Activated gamma-delta T cell treated with Interleukin-2 at 50 U/mL for 16 hours (primary cell): ENCODE measurements at regions not wholly inside any gene's neighbourhood (a gene's known extent, or its start where the extent isn't known, plus 50 kb on each side); places are given as distances from the start of the nearest gene placed in this dataset.

Experiments used
- DNase-seq: peaks from one replicate; pipeline ENCODE4 v3.0.0-alpha.2; 2020

GRCh38 chr6:170160031-170160627, 130.7 kb downstream of the DLL1 start:
- DNase-seq: no peak

- DNase-seq: no peak
Measured at GRCh38 chr6:170159022-170159965, 131.6 kb downstream of the DLL1 start.

- DNase-seq: no peak
Measured at GRCh38 chr6:170158296-170159021, 132.4 kb downstream of the DLL1 start.

GRCh38 chr6:170157567-170158218, 133.2 kb downstream of the DLL1 start:
- DNase-seq: no peak

- DNase-seq: no peak
Measured at GRCh38 chr6:170156448-170157375, 134.2 kb downstream of the DLL1 start.

DNA sequence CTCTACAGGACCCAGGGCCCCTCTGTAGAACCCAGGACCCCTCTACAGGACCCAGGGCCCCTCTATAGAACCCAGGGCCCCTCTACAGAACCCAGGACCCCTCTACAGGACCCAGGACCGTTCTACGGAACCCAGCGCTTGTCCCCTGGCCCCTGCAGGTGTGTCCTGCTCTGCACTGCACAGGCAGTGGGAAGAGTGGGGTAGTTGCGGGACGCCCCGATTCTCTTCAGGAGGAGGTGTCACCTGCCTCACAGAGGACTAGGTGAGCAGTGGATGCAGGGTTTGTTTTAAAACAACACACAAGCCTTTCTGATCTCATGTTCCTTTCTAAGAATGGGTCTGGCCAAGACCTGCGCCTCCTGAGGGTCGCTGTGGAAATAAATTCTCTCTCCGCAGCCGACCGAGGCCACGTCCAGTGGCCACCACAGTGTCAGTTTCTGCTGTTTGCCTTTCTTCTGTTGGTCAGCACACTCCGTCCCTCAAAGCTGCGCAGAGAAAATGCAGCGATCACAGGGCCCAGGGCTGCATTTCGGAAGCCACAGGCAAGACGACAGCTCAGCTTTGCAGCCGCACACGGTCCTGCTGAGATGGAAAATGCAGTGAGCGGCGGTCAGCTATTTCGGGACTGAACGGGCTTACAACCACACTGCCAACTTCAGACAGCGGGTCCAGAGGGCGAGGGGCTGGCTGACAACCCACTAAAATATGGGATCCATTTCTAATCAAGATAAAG, 135.2 kb downstream of the DLL1 start:
- DNase-seq: no peak

DNA sequence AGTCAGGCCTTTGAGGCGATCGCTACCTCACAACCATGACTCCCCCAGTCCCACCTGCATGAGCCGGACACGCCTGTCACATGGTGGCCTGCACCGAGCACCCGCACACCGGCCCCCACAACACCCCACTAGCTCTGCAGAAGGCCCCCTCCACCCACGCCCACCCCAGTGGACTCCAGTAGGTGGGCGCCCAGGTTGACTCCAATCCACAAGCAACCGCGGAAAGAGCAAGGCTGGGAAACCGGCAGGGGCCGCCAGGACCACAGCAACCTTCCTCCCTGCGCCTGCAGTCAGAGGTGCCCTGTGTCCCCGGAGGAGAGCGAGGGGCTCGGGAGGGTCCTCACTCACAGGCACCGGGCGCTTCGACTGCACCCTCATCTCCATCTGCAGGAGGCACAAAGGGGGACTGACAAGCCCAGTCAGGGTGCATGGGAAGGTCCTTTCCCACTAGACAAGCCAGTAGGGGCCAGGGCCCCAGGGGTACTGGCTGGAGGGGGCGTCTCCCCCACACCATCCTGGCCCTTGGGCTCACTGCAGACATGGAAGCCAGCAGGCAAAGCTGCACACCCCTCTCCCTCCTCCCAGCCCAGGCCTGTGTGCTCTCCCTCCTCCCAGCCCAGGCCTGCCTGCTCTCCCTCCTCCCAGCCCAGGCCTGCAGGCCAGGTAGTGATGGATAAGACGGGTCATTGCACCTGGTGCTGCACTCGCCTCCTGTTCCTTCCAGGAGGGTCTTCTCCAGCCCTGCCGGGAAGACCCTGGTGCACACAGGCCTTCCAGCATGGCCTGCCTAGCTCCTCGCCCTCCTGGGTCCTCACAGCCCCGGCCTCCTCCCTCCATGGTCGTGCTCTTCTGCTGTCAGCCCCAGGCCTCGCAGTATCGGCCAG, 137.2 kb downstream of the DLL1 start:
- no peak for DNase-seq

- DNase-seq: no peak
Measured at GRCh38 chr6:170152989-170153388, 137.9 kb downstream of the DLL1 start.

- no peak for DNase-seq
Measured at GRCh38 chr6:170152124-170152926, 138.6 kb downstream of the DLL1 start.

DNA sequence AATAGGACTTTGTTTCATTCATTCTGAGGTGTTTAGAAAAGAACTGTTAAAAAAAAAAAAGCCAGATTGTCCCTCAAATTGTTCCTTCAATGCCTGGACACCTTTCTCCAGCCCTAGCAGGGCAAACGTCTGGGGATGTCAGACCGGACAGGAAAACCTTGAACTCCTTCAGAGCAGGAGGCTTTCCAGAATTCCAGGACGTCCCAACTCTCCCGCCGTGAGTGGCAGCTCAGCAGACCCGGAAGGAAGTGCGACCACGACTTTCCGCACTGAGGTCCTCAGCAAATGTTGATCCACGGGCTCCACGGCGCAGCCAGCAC, 139.1 kb downstream of the DLL1 start:
- no peak for DNase-seq

- no peak for DNase-seq
Measured at GRCh38 chr6:170151321-170151771, 139.5 kb downstream of the DLL1 start.

GRCh38 chr6:170150590-170150945, 140.3 kb downstream of the DLL1 start:
- no peak for DNase-seq

DNA sequence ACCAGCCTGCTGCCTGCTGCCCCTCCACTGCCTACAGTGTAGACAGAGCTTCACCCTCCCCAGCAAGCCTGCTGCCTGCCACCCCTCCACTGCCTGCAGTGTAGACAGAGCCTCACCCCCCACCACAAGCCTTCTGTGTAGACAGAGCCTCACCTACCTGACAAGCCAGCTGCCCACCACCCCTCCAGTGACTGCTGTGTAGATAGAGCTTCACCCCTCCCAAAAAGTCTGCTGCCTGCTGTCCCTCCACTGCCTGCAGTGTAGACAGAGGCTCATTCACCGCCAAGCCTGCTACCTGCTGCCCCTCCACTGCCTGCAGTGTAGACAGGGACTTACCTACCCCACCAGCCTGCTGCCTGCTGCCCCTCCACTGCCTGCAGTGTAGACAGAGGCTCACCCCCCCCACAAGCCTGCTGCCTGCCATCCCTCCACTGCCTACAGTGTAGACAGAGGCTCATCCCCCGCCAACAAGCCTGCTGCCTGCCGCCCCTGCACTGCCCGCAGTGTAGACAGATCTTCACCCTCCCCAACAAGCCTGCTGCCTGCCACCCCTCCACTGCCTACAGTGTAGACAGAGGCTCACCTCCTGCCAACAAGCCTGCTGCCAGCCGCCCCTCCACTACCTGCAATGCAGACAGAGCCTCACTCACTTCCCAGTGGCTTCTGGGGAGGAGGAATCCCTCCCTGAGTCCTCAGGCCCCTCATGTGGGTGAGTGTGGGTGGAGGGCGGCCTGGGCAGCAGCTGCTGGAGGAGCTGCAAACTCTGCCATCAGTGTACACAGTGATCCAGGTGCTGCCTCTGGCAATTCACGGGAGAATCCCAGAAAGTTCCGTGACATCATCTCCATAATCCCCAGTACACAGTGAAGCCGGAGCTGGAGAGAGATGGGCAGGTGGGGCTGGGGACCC, 140.9 kb downstream of the DLL1 start:
- no peak for DNase-seq

GRCh38 chr6:170148709-170149470, 142.0 kb downstream of the DLL1 start:
- DNase-seq: no peak

DNA sequence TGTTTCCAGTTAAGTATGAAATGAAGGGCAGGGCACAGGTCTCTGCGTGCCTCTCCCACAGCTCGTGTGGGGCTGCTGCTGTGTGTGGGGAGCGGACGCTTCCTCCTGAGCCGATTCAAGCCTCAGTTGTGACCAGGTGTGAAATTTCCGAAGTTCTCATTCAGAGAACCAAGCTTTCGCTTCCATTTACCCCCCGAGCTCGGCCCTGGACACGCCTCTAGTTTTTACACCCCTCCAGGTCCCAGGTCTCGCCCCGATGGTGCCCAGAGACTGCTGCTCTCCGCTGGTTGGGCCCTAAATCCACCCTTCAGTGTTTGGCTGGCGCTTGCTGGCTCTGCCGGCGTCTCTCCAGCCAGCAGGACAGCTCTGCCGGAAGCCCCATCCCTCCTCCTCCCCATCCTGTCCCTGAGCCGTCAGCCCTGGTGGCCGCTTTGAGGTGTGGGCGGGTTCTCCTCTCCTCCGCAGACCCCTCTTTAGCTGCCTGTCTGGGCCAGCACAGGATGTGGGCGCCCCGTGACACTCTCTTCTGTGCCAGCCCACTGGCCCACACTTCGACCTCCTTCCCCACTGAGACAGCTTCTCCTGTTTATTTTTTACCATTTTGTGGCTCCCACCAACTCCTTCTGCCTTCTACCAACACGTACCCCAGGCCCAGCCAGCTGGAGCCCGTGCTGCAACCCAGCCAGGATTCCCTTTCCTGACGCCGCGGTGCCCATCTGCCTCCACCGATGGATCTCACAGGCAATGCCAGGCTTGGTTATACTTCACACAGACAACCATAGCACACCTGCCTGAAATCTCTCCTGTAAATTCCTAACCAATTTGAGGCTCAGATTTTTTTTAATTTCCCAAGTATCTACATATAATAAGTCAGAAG, 142.8 kb downstream of the DLL1 start:
- peak; percentile 78 for DNase-seq

DNA sequence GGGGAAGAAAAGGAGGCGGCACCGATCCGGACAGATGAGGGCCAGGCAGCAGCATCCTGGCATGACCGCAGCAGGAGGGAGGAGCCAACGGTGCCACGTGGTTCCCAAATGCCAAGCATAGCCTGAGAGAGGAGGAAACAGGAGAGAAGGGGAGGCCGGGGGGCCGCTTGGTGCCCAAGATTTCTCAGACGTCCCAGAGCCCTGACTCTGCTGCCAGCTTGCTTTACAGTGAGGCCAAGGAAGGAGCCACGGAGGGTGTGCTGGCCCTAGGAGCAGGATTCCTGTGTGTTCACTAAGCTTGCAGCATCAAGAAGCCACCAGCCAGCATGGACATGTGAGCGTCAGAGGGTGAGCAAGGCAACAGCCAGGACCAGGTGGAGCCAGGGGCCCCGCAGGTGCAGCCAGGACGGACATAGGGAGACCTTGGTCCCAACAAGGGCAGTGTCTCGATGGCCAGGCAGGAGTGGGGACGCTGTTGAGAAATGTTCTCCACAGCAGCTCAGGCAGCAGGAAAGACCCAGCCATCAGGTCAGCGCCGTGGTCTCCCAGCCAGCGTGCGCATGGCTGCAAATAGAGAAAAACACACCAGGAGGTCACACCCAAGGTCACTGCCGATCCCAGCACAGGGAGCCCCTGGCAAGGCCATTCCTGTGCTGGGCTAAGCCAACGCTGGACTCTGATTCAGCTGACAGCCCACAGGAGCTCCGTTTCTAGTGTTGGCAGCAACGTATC, 143.7 kb downstream of the DLL1 start:
- no peak for DNase-seq
